ENCODE measurements at regions not wholly inside any gene's neighbourhood (a gene's known extent, or its start where the extent isn't known, plus 50 kb on each side); places are given as distances from the start of the nearest gene placed in this dataset.
"Not testable (repeated sequence)": the region's sequence is repeated elsewhere in the genome, so short reads cannot be mapped to it uniquely, and the experiment has no call there.

GRCh38 chr20:43829951-43830690, 84.5 kb upstream of the TOX2 start:
- intact Hi-C loops (cut with DNase I): loop anchor here in 1 of 2 donors (10.0 kb wide), 1 partner anchor 1145 kb away; no protein-coding TSS in a partner anchor
- no peaks in the 10 kb centered on the region for H3K4me1 ChIP-seq
- DNase-seq (no peak), ATAC-seq (no peak)
- H3K36me3 ChIP-seq (ENCODE audit: insufficient read depth in 1 of 2, low read depth in 1 of 2): no peaks in the 10 kb centered on the region
- H3K27ac ChIP-seq: no peak overlapping the region
- peaks cover 0 to 5% (median 3%) of the 10 kb centered on the region in 3 donors for H3K27me3 ChIP-seq (ENCODE audit: insufficient read depth in 3 of 3, low read length in 2 of 3)
- H3K4me3 ChIP-seq: no peak overlapping the region
- no peaks in the 10 kb centered on the region for H3K9me3 ChIP-seq
- TF ChIP-seq CTCF (IDR thresholded peaks at IDR 0.05): no peak
- WGBS, 3 donors: 60 to 72% (median 67%) methylated on average over 6 of the region's 6 CpGs

- H3K36me3 ChIP-seq (ENCODE audit: insufficient read depth in 1 of 2, low read depth in 1 of 2): no peaks in the 10 kb centered on the region
- ATAC-seq: no peak
- H3K27me3 ChIP-seq (ENCODE audit: insufficient read depth in 3 of 3, low read length in 2 of 3): peaks cover 0 to 5% (median 3%) of the 10 kb centered on the region in 3 donors
- H3K27ac ChIP-seq: no peak overlapping the region
- TF ChIP-seq CTCF (IDR thresholded peaks at IDR 0.05): no peak
- 54 to 60% (median 60%) methylated on average over 5 of the region's 5 CpGs for WGBS, 3 donors
- no peak for DNase-seq
- no peak overlapping the region for H3K4me3 ChIP-seq
- intact Hi-C loops (cut with DNase I): no loop called here
- H3K9me3 ChIP-seq: no peaks in the 10 kb centered on the region
- no peaks in the 10 kb centered on the region for H3K4me1 ChIP-seq
These were observed 86.6 kb upstream of the TOX2 start for GRCh38 chr20:43827940-43828562.

- H3K9me3 ChIP-seq; H3K4me1 ChIP-seq; intact Hi-C loops (cut with DNase I); H3K4me3 ChIP-seq; ATAC-seq; H3K27ac ChIP-seq; DNase-seq; H3K27me3 ChIP-seq (ENCODE audit: insufficient read depth in 3 of 3, low read length in 2 of 3); H3K36me3 ChIP-seq (ENCODE audit: insufficient read depth in 1 of 2, low read depth in 1 of 2): not testable (repeated sequence)
- 63 to 85% (median 67%) methylated on average over 5 of the region's 5 CpGs for WGBS, 3 donors
These were observed 87.7 kb upstream of the TOX2 start for GRCh38 chr20:43826943-43827342.

- 57 to 69% (median 65%) methylated on average over 8 of the region's 8 CpGs for WGBS, 3 donors
- Histone ChIP-seq H3K27ac (no peak overlapping the region), H3K9me3 (no peaks in the 10 kb centered on the region), H3K4me3 (no peak overlapping the region), H3K4me1 (no peaks in the 10 kb centered on the region), H3K36me3 (ENCODE audit: insufficient read depth in 1 of 2, low read depth in 1 of 2) (no peaks in the 10 kb centered on the region), H3K27me3 (ENCODE audit: insufficient read depth in 3 of 3, low read length in 2 of 3) (no peaks in the 10 kb centered on the region)
- ATAC-seq: no peak
- TF ChIP-seq CTCF (IDR thresholded peaks at IDR 0.05): no peak
- DNase-seq: no peak
- intact Hi-C loops (cut with DNase I): no loop called here
These were observed 89.1 kb upstream of the TOX2 start for GRCh38 chr20:43825581-43825980.

- H3K27ac ChIP-seq: no peak overlapping the region
- no peaks in the 10 kb centered on the region for H3K27me3 ChIP-seq (ENCODE audit: insufficient read depth in 3 of 3, low read length in 2 of 3)
- WGBS, 3 donors: 58 to 63% (median 63%) methylated on average over 2 of the region's 2 CpGs
- no peaks in the 10 kb centered on the region for H3K9me3 ChIP-seq
- DNase-seq (no peak), ATAC-seq (no peak)
- intact Hi-C loops (cut with DNase I): no loop called here
- no peak for TF ChIP-seq CTCF (IDR thresholded peaks at IDR 0.05)
- H3K36me3 ChIP-seq (ENCODE audit: insufficient read depth in 1 of 2, low read depth in 1 of 2): no peaks in the 10 kb centered on the region
- H3K4me1 ChIP-seq: no peaks in the 10 kb centered on the region
- no peak overlapping the region for H3K4me3 ChIP-seq
These were observed 89.6 kb upstream of the TOX2 start for GRCh38 chr20:43825051-43825402.
